ENCODE measurements at regions not wholly inside any gene's neighbourhood (a gene's known extent, or its start where the extent isn't known, plus 50 kb on each side); places are given as distances from the start of the nearest gene placed in this dataset.

- TF ChIP-seq CTCF (IDR thresholded peaks at IDR 0.05) (no peak), POLR2A (IDR thresholded peaks at IDR 0.05) (no peak)
Observed at GRCh38 chr6:134684423-134684795, 265.5 kb downstream of the ALDH8A1 start.

Data from heart left ventricle (tissue), 13 donors.